NCI-H510A treated with DMSO at 0.1 percent for 48 hours (cell line): ENCODE measurements at regions not wholly inside any gene's neighbourhood (a gene's known extent, or its start where the extent isn't known, plus 50 kb on each side); places are given as distances from the start of the nearest gene placed in this dataset.

Experiments
- DNase-seq: peaks from one replicate; lab custom pipeline; 2025; lab: John Stamatoyannopoulos, UW

- no peak for DNase-seq
Measured at GRCh38 chr1:83574791-83575190, 424.1 kb downstream of the TTLL7 start.

- no peak for DNase-seq
Measured at GRCh38 chr1:83573776-83574175, 425.2 kb downstream of the TTLL7 start.

- no peak for DNase-seq
Measured at GRCh38 chr1:83571536-83571935, 427.4 kb downstream of the TTLL7 start.

- no peak for DNase-seq
Measured at GRCh38 chr1:83561346-83561745, 437.6 kb downstream of the TTLL7 start.

- DNase-seq: no peak
Measured at GRCh38 chr1:83559129-83559840, 439.6 kb downstream of the TTLL7 start.

- DNase-seq: no peak
Measured at GRCh38 chr1:83555871-83556270, 443.1 kb downstream of the TTLL7 start.

GRCh38 chr1:83554174-83554573 is 444.8 kb downstream of the TTLL7 start:
- no peak for DNase-seq

GRCh38 chr1:83552820-83553219 is 446.1 kb downstream of the TTLL7 start:
- no peak for DNase-seq

- DNase-seq: no peak
Measured at GRCh38 chr1:83548311-83548710, 450.6 kb downstream of the TTLL7 start.

- no peak for DNase-seq
Measured at GRCh38 chr1:83547901-83548300, 451.0 kb downstream of the TTLL7 start.

GRCh38 chr1:83546874-83547273 is 452.1 kb downstream of the TTLL7 start:
- DNase-seq: no peak

GRCh38 chr1:83545066-83545862 is 453.7 kb downstream of the TTLL7 start:
- no peak for DNase-seq

- no peak for DNase-seq
Measured at GRCh38 chr1:83543222-83543973, 455.5 kb downstream of the TTLL7 start.

GRCh38 chr1:83531521-83532309 is 467.2 kb downstream of the TTLL7 start:
- no peak for DNase-seq

GRCh38 chr1:83530506-83530905 is 468.4 kb downstream of the TTLL7 start:
- DNase-seq: no peak

- no peak for DNase-seq
Measured at GRCh38 chr1:83527987-83528386, 470.9 kb downstream of the TTLL7 start.

GRCh38 chr1:83520797-83521196 is 478.1 kb downstream of the TTLL7 start:
- no peak for DNase-seq

- DNase-seq: no peak
Measured at GRCh38 chr1:83516369-83516768, 482.6 kb downstream of the TTLL7 start.

- no peak for DNase-seq
Measured at GRCh38 chr1:83515578-83516154, 483.3 kb downstream of the TTLL7 start.

GRCh38 chr1:83512373-83513193 is 486.3 kb downstream of the TTLL7 start:
- no peak for DNase-seq
